ENCODE measurements at regions not wholly inside any gene's neighbourhood (a gene's known extent, or its start where the extent isn't known, plus 50 kb on each side); places are given as distances from the start of the nearest gene placed in this dataset.

DNA sequence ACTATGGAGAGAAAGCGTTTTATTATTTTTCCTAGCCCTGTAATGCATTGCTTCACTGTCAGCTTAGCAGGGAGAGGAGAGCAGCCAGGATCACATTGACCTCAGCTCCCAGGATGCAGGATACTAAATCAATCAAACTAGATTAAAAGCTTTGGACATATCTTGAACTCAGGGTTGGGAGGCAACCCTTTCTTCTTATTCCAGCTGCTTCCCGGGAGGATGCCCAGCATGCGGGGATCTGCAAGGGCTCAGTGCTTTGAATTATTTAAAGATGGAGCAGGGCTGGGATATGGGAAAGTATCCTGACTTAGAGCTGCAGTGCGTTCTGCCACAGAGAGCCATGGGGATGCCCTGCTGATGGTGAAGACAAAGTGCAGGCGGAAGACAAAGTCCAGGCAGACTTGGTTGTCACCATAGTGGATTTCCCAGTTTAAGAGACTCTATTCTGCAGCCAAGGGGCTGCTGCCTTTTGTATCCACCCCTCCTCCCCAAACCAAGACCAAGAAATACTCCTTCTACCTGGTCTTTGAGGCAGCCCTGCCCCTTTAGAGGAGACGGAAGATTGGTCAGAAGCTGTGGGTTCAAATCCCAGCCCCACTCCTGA lies 1035.0 kb downstream of the TBC1D22A start:
- DNase-seq: no peak

DNA sequence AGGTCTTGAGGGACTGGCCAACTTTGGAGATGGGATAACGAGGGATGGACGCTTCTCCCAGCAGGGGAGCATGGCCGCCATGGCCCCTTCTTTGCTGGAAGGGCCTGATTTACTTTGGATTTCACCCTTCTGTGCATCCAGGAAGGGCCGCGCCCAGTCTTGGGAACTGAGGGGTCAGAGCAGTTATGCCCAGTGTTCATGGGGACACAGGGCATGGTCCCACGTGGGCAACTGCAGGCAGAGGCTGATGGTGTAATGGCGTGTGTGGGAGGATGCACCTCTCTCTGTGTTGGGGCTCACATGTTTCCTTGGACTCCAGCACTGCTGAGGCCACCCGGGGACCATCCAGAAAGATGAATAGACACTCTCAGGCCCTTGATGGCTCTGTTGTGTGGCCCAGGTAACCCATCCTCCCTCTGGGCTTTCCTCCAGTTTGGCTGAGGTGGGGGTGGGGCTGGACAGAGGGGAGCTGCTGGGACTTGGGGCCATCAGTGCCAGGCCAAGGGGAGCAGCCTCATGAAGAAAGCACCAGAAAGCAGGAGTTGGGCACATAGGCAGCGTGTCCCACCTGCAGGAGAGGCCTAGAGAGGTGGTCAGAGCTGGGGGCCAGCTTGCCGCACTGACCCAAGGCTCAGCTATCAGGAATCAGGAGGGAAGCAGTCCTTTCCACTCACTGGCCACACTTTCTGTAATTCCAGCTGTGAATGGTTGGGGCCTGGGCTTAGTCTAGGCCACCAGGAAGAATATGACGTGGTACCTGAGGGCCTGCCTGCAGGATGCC lies 1033.9 kb downstream of the TBC1D22A start:
- no peak for DNase-seq

DNA sequence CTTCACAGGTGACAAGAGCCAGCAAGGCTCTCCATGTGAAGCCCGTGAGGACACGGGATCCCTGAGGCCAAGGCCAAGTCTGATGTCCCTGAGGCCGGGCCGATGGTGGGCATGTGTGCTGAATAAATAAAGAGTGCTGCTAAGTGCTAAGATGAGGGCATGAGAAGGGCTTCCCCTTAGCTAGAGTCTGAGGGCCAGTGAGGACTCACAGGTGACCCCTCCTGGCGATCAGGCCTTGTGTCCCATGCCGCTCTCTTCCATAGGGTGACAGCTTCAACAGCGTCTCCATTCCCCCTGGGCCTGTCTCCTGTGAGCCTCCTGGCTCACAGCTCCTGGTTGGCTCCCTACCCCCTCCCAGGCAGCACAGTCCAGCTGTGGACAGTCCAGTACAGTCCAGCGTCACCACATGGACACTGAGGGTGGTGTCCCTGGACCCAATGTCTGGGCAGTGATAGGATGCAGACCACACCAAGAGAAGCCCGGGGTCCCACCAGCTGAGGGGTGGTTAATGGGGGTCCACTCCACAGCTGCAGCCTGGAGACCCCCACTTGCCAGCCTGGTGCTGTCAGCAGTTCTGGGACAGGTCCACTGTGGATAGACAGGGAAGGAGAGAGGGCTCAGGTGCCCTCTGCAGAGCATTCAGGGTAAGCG lies 1033.2 kb downstream of the TBC1D22A start:
- DNase-seq: no peak

DNA sequence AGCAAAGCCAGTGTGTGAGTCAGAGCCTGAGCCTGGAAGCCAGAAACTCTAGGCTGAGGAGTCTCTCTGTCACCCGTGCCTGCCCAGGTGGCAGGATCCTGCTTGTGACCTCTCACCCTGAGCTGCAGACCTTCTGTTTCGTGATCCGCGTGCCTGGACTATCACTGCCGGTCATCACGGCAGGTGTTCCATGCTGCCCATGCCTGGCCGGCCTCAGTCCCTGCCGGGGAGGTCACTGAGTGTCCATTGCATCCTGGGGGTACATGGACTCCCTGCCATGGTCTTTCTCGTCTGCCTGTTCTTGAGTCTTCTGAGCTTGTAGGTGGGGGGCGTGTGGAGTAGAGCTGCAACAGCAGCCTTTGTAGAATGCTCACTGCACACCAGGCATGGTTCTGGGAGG lies 1032.4 kb downstream of the TBC1D22A start:
- DNase-seq: no peak

GRCh38 chr22:47793304-47794101 lies 1031.1 kb downstream of the TBC1D22A start:
- no peak for DNase-seq

- DNase-seq: no peak
Measured at GRCh38 chr22:47789171-47789570, 1026.7 kb downstream of the TBC1D22A start.

DNA sequence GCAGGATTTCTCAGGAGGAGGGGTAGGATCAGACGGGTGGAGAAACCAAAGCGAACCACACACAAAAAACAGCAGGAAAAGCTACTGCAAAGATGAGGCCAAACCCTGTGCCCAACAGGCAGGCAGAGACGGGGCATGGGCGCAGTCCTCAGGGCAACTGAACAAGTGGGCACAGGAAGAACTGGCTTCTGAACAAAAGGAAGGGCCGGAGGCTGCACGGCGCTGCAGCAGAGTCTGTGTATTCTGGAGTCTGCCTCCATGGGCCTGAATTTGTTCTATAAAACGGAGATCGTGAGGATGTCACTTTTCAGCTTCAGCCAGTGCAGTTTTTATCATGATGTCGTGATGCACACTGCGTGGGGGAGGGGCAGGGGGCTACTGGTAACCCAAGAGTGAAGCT lies 1026.0 kb downstream of the TBC1D22A start:
- no peak for DNase-seq

- no peak for DNase-seq
Measured at GRCh38 chr22:47787501-47788227, 1025.2 kb downstream of the TBC1D22A start.

GRCh38 chr22:47786650-47787290 lies 1024.3 kb downstream of the TBC1D22A start:
- no peak for DNase-seq

GRCh38 chr22:47784991-47785390 lies 1022.5 kb downstream of the TBC1D22A start:
- no peak for DNase-seq

GRCh38 chr22:47784367-47784983 lies 1022.0 kb downstream of the TBC1D22A start:
- no peak for DNase-seq

GRCh38 chr22:47783433-47784366 lies 1021.2 kb downstream of the TBC1D22A start:
- no peak for DNase-seq

- no peak for DNase-seq
Measured at GRCh38 chr22:47782328-47783075, 1020.1 kb downstream of the TBC1D22A start.

DNA sequence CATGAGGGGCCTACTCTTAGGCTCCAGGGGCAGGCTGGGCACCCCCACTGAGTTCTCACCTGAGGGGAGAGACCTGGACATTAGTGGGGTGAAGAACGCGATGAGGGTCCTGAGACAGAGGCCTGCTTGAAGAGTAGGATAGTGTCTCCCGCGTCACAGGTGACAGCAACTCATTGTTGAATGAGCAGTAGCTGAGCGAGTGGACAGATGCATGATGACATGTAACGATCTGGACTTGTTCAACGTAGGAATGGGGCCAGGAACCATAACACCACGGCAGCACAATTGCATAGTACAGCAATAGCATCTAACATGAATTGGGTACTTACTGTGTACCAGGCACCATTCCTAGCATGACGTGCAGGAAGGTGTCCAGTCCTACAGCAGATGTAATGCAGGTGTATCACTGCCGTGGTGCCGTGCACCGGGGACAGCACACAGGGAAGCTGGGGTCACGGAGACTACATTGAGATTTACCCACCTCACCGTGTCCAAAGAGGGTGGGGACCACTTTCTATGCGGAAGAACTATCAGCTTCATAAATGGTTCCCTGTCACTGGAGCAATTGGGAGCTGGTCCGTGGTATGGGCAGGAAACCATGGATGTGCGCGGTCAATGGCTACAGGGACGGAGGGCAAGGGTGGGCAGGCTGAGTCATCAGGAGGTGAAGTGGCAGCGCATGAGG lies 1019.1 kb downstream of the TBC1D22A start:
- DNase-seq: no peak

DNA sequence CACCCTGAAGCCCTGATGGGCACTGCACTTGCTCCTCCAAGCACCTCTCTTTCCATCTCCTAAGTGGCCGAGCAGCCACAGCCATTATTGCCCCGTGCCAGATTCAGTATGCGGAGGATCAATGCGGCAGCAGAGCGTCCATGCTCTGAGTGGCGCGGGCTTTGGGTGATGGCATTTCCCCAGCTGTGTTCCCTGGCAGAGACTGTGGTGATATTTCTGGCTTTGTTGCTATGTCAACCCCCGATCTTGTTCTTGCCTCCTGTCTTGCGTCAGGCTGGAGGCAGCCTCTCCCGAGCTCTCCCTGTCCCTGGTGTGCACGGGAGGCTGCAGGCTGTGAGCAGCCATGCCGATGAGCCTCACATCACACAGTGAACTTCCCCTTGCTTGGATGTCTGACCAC lies 1018.6 kb downstream of the TBC1D22A start:
- DNase-seq: no peak

GRCh38 chr22:47780281-47780875 lies 1017.9 kb downstream of the TBC1D22A start:
- DNase-seq: no peak

DNA sequence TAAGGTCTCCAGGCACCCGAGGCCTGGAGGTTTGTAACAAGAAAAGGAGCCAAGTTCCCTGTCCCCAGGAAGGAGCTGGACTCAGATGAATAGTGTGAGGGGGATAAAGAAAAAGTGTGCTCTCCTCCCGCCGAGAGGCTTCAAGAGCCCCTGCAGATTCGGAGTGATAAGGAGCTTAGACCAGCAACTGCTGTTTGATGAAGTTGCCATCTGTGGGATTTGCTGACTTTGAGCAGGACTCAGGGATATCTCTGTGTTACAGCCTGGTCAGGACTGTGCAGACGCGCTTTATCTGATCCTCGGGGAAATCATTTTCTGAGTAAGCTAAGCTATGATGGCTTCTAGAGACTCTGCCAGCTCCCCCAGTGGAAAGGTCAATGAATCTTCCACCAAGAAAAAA lies 1017.0 kb downstream of the TBC1D22A start:
- no peak for DNase-seq

DNA sequence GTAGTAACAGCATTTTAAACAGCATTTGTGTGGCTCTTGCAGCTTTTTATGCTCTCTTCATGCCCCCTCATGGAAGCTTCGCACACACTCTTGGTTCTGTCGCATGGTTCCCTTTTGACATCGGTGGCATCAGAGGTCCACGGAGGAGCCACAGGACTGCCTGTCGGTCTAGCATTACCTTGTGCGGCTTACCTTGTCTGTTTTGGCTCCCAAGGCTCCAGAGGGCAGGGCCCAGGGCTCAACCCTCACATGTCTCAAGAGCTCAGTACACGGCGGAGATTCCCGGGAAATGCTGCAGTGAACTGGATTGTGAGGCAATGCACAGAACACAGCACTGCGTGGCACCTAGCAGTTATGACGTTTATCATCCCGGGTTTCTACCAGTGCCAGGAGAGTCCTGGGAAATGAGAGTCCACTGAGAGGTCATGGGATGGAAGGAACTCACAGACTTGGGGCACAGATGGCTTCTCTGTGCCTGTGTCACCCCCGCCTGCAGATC lies 1015.8 kb downstream of the TBC1D22A start:
- no peak for DNase-seq

All from NCI-H1105 (cell line).